IMR-90 (cell line): ENCODE measurements at regions not wholly inside any gene's neighbourhood (a gene's known extent, or its start where the extent isn't known, plus 50 kb on each side); places are given as distances from the start of the nearest gene placed in this dataset.

ENCODE experiments used
- ATAC-seq: fragments of 200-7000 bp; cut with Tn5 transposase; 2 replicates; pipeline ENCODE4 v1.9.1; 2020; ENCODE audit warnings: low read depth, mild to moderate bottlenecking, moderate library complexity
- BruUV-seq: library from RNA; stranded (reverse); fragments of 400-500 nt; replicated peaks from 2 replicates; lab custom pipeline; 2021; lab: Mats Ljungman, UMichigan
- CTCF ChIA-PET: fragments of 300-600 bp; formaldehyde crosslinking; extraction: SDS; loops from one replicate; lab custom pipeline; 2021; ENCODE audit warnings: antibody characterized with exemption; lab: Yijun Ruan, JAX
- POLR2A ChIA-PET: fragments of 300-600 bp; sonication (Branson Sonifier 250); formaldehyde crosslinking; loops from one replicate; lab custom pipeline; 2022; ENCODE audit warnings: antibody characterized with exemption; ENCODE audit not compliant: unreplicated experiment; lab: Charles Lee
- DNase-seq: peaks from one replicate; pipeline ENCODE4 v3.0.0; 2013
- H2AFZ ChIP-seq: replicated peaks from 2 replicates; pipeline ENCODE3; 2013; ENCODE audit warnings: low read length, mild to moderate bottlenecking; ENCODE audit not compliant: poor library complexity
- H2AK5ac ChIP-seq: 2 replicates; pipeline ENCODE4 v1.6.1; 2013; ENCODE audit warnings: low read depth, low read length, inconsistent platforms
- H2AK9ac ChIP-seq: replicated peaks from 2 replicates; pipeline ENCODE3; 2013; ENCODE audit warnings: mild to moderate bottlenecking, low read depth, low read length, moderate library complexity; ENCODE audit not compliant: poor library complexity
- H2BK120ac ChIP-seq: 2 replicates; pipeline ENCODE4 v1.6.1; 2013; ENCODE audit warnings: low read depth, low read length, inconsistent platforms
- H2BK15ac ChIP-seq: 3 replicates; pipeline ENCODE4 v1.6.1; 2013; ENCODE audit warnings: low read depth, low read length, inconsistent platforms
- H2BK20ac ChIP-seq: 2 replicates; pipeline ENCODE4 v1.6.1; 2013; ENCODE audit warnings: low read depth, mild to moderate bottlenecking, inconsistent platforms, low read length, moderate library complexity
- H2BK5ac ChIP-seq: 2 replicates; pipeline ENCODE4 v1.6.1; 2013; ENCODE audit warnings: mild to moderate bottlenecking, low read depth, low read length, inconsistent platforms; ENCODE audit not compliant: poor library complexity, severe bottlenecking
- H3K14ac ChIP-seq: replicated peaks from 2 replicates; pipeline ENCODE4 v1.6.1; 2013; ENCODE audit warnings: low read depth, low read length, inconsistent platforms
- H3K18ac ChIP-seq: 2 replicates; pipeline ENCODE4 v1.6.1; 2013; ENCODE audit warnings: low read depth, low read length, control low read depth
- H3K23ac ChIP-seq: 2 replicates; pipeline ENCODE4 v1.6.1; 2013; ENCODE audit warnings: low read depth, low read length, inconsistent platforms
- H3K27ac ChIP-seq: 2 replicates; pipeline ENCODE4 v1.5.1; 2013; ENCODE audit warnings: mild to moderate bottlenecking, control low read depth, low read length; ENCODE audit not compliant: insufficient read depth
- H3K27me3 ChIP-seq: 2 replicates; pipeline ENCODE4 v1.6.1; 2013; ENCODE audit warnings: low read length; ENCODE audit not compliant: control insufficient read depth, insufficient read depth
- H3K36me3 ChIP-seq: 2 replicates; pipeline ENCODE4 v1.6.1; 2013; ENCODE audit warnings: low read length, mixed read lengths; ENCODE audit not compliant: control insufficient read depth, insufficient read depth
- H3K4ac ChIP-seq: 2 replicates; pipeline ENCODE4 v1.6.1; 2013; ENCODE audit warnings: low read depth, low read length, inconsistent platforms
- H3K4me1 ChIP-seq: 2 replicates; pipeline ENCODE4 v1.6.1; 2013; ENCODE audit warnings: low read length, mixed read lengths; ENCODE audit not compliant: control insufficient read depth, insufficient read depth
- H3K4me2 ChIP-seq: 2 replicates; pipeline ENCODE4 v1.6.1; 2013; ENCODE audit warnings: low read depth, mild to moderate bottlenecking, control low read depth, low read length, moderate library complexity
- H3K4me3 ChIP-seq: 2 replicates; pipeline ENCODE4 v1.5.1; 2013; ENCODE audit warnings: low read depth, mild to moderate bottlenecking, control low read depth, low read length, moderate library complexity; ENCODE audit not compliant: insufficient read depth
- H3K56ac ChIP-seq: 2 replicates; pipeline ENCODE4 v1.6.1; 2013; ENCODE audit warnings: low read length, inconsistent platforms; ENCODE audit not compliant: insufficient read depth; ENCODE audit errors: extremely low read depth
- H3K79me1 ChIP-seq, 2 experiments: 2 replicates each; pipeline ENCODE4 v1.6.1; 2013; ENCODE audit warnings: low read length in 2 of 2, inconsistent platforms in 1 of 2, low read depth in 1 of 2
- H3K9ac ChIP-seq: 2 replicates; pipeline ENCODE4 v1.6.1; 2013; ENCODE audit warnings: low read depth, low read length, control low read depth
- H3K9me1 ChIP-seq: 2 replicates; pipeline ENCODE4 v1.6.1; 2013; ENCODE audit warnings: low read length, inconsistent platforms; ENCODE audit not compliant: insufficient read depth
- H3K9me3 ChIP-seq: 2 replicates; pipeline ENCODE4 v1.6.1; 2013; ENCODE audit warnings: low read length; ENCODE audit not compliant: control insufficient read depth, insufficient read depth
- H4K20me1 ChIP-seq: 2 replicates; pipeline ENCODE4 v1.6.1; 2013; ENCODE audit warnings: low read length, inconsistent platforms; ENCODE audit not compliant: insufficient read depth
- H4K5ac ChIP-seq: 2 replicates; pipeline ENCODE4 v1.6.1; 2013; ENCODE audit warnings: mild to moderate bottlenecking, low read depth, low read length, control low read depth
- H4K8ac ChIP-seq, 2 experiments: 2 replicates each; pipeline ENCODE4 v1.6.1; 2013; ENCODE audit warnings: low read depth in 2 of 2, low read length in 2 of 2, control low read depth in 1 of 2, inconsistent platforms in 1 of 2
- H4K91ac ChIP-seq: 2 replicates; pipeline ENCODE4 v1.6.1; 2013; ENCODE audit warnings: low read depth, low read length, inconsistent platforms; ENCODE audit not compliant: insufficient read depth
- FOS ChIP-seq: fragments of 150-350 bp; IDR thresholded peaks from 2 replicates; pipeline ENCODE4 v1.6.1; 2016; ENCODE audit warnings: low read depth, low read length
- MAZ ChIP-seq: IDR thresholded peaks from 2 replicates; pipeline ENCODE4 v1.6.1; 2012; ENCODE audit warnings: low read depth, mild to moderate bottlenecking, low read length, improper control_type of control experiment, moderate library complexity, borderline replicate concordance
- NFE2L2 ChIP-seq: fragments of 150-350 bp; IDR thresholded peaks from 2 replicates; pipeline ENCODE4 v1.6.1; 2016; ENCODE audit warnings: low read depth, mild to moderate bottlenecking, low read length
- RFX5 ChIP-seq: IDR thresholded peaks from 2 replicates; pipeline ENCODE4 v1.8.0; 2012; ENCODE audit warnings: low read depth, mild to moderate bottlenecking, low read length, moderate library complexity
- USF2 ChIP-seq: fragments of 150-350 bp; IDR thresholded peaks from 2 replicates; pipeline ENCODE4 v1.6.1; 2017; ENCODE audit warnings: mild to moderate bottlenecking, antibody characterized with exemption, low read length, low read depth
- WGBS, 2 experiments: methylation state at CpG; one replicate each; pipeline versions ENCODE4 v1.1.5 to v1.1.7; 2013; ENCODE audit warnings: missing lambda C conversion rate in 2 of 2; ENCODE audit not compliant: insufficient read length in 1 of 2; ENCODE audit errors: extremely low coverage in 2 of 2; 5-methylcytosine and 5-hydroxymethylcytosine counted together
- dilution Hi-C: fragments of 300-500 bp; cut with HindIII; formaldehyde crosslinking; loops from one replicate; pipeline ENCODE4 v1.14.3; 2018; ENCODE audit warnings: low sequenced_read_pairs; ENCODE audit not compliant: unreplicated experiment
- in situ Hi-C: fragments of 300-500 bp; cut with MboI; formaldehyde crosslinking; loops from 3 replicates; pipeline ENCODE4 v1.14.3; 2019; ENCODE audit warnings: low sequenced_read_pairs, inconsistent platforms, mixed read lengths
- intact Hi-C: fragments of 100-400 bp; cut with micrococcal nuclease; formaldehyde crosslinking; loops from 2 replicates; pipeline ENCODE4 v1.10.0; 2022

GRCh38 chr21:28669971-28670653 is 322.6 kb downstream of the LTN1 start:
- H3K27ac ChIP-seq: no peak overlapping the region
- no peak overlapping the region for H3K9ac ChIP-seq
- ChIA-PET CTCF (no interaction called here), POLR2A (no interaction called here)
- no peak overlapping the region for H2AK9ac ChIP-seq
- DNase-seq (no peak), ATAC-seq (no peak)
- no peak overlapping the region for H2BK15ac ChIP-seq
- H3K4ac ChIP-seq: no peak overlapping the region
- dilution Hi-C loops (no loop called here), intact Hi-C loops (no loop called here), in situ Hi-C loops (no loop called here)
- H3K4me1 ChIP-seq: no peaks in the 10 kb centered on the region
- no peak overlapping the region for H4K91ac ChIP-seq
- H3K56ac ChIP-seq: no peak overlapping the region
- no peaks in the 10 kb centered on the region for H3K9me3 ChIP-seq
- H3K36me3 ChIP-seq: no peaks in the 10 kb centered on the region
- H4K8ac ChIP-seq: no peak overlapping the region
- no peak overlapping the region for H3K4me2 ChIP-seq
- no peak overlapping the region for H3K23ac ChIP-seq
- no peak overlapping the region for H2AFZ ChIP-seq
- no peaks in the 10 kb centered on the region; the same call in 1 of the 2 replicates for H3K9me1 ChIP-seq
- no TSS peak for BruUV-seq
- no peak overlapping the region for H2BK120ac ChIP-seq
- no peaks in the 10 kb centered on the region for H4K20me1 ChIP-seq
- H2BK20ac ChIP-seq: no peak overlapping the region
- H4K5ac ChIP-seq: no peak overlapping the region
- H3K14ac ChIP-seq: no peak overlapping the region
- TF ChIP-seq NFE2L2 (no peak), USF2 (no peak), RFX5 (no peak), FOS (no peak), MAZ (no peak)
- no peak overlapping the region for H3K18ac ChIP-seq
- H2BK5ac ChIP-seq: no peak overlapping the region
- no peak overlapping the region for H2AK5ac ChIP-seq
- no peak overlapping the region for H3K4me3 ChIP-seq
- no peaks in the 10 kb centered on the region for H3K79me1 ChIP-seq
- WGBS, 2 experiments: no CpG with 5 or more reads among the region's 3 CpGs
- H3K27me3 ChIP-seq: no peaks in the 10 kb centered on the region
